Muscle layer of duodenum (tissue), 2 donors: ENCODE measurements at regions not wholly inside any gene's neighbourhood (a gene's known extent, or its start where the extent isn't known, plus 50 kb on each side); places are given as distances from the start of the nearest gene placed in this dataset.

Experiments
- H3K27ac ChIP-seq: one replicate; pipeline ENCODE4 v1.7.0; 2013; ENCODE audit warnings: mild to moderate bottlenecking, low read length
- H3K27me3 ChIP-seq: one replicate; pipeline ENCODE4 v1.7.0; 2013; ENCODE audit warnings: low read depth, mild to moderate bottlenecking, control low read depth, low read length
- H3K36me3 ChIP-seq, 2 donors: one replicate each; pipeline ENCODE4 v1.7.0; 2013; ENCODE audit warnings: low read length in 2 of 2, control low read depth in 1 of 2, mild to moderate bottlenecking in 1 of 2; ENCODE audit not compliant: insufficient read depth in 2 of 2, control insufficient read depth in 1 of 2
- H3K4me1 ChIP-seq, 2 donors: one replicate each; pipeline ENCODE4 v1.7.0; 2013; ENCODE audit warnings: low read length in 2 of 2, mild to moderate bottlenecking in 2 of 2, control low read depth in 1 of 2, moderate library complexity in 1 of 2; ENCODE audit not compliant: insufficient read depth in 2 of 2, control insufficient read depth in 1 of 2
- H3K4me3 ChIP-seq, 2 donors: one replicate each; pipeline ENCODE4 v1.7.0; 2013; ENCODE audit warnings: low read length in 2 of 2, low read depth in 1 of 2, mild to moderate bottlenecking in 1 of 2
- H3K9me3 ChIP-seq, 2 donors: one replicate each; pipeline ENCODE4 v1.7.0; 2013; ENCODE audit warnings: low read length in 2 of 2, control low read depth in 1 of 2, mild to moderate bottlenecking in 1 of 2; ENCODE audit not compliant: control insufficient read depth in 1 of 2
- donor health status: healthy.

GRCh38 chr16:5472552-5472951 lies 375.0 kb upstream of the EEF2KMT start:
- H3K36me3 ChIP-seq, result no peaks in the 10 kb centered on the region
- no peak overlapping the region for H3K4me3 ChIP-seq
- peaks cover 5 to 6% of the 10 kb centered on the region in 2 donors for H3K9me3 ChIP-seq
- H3K4me1 ChIP-seq, result no peaks in the 10 kb centered on the region
- H3K27me3 ChIP-seq, result no peaks in the 10 kb centered on the region
- no peak overlapping the region for H3K27ac ChIP-seq

GRCh38 chr16:5468488-5468887 lies 370.9 kb upstream of the EEF2KMT start:
- H3K4me1 ChIP-seq, result no peaks in the 10 kb centered on the region
- H3K4me3 ChIP-seq, result no peak overlapping the region
- H3K27me3 ChIP-seq, result no peaks in the 10 kb centered on the region
- no peak overlapping the region for H3K27ac ChIP-seq
- peaks cover 5 to 6% of the 10 kb centered on the region in 2 donors for H3K9me3 ChIP-seq
- no peaks in the 10 kb centered on the region for H3K36me3 ChIP-seq

GRCh38 chr16:5467552-5467951 lies 370.0 kb upstream of the EEF2KMT start:
- Histone ChIP-seq H3K36me3 (no peaks in the 10 kb centered on the region), H3K4me3 (no peak overlapping the region), H3K27me3 (no peaks in the 10 kb centered on the region), H3K27ac (no peak overlapping the region), H3K4me1 (no peaks in the 10 kb centered on the region), H3K9me3 (peaks cover 5 to 6% of the 10 kb centered on the region in 2 donors)

GRCh38 chr16:5466551-5466950 lies 369.0 kb upstream of the EEF2KMT start:
- H3K4me3 ChIP-seq, result no peak overlapping the region
- peaks cover 5 to 6% of the 10 kb centered on the region in 2 donors for H3K9me3 ChIP-seq
- H3K27ac ChIP-seq, result no peak overlapping the region
- no peaks in the 10 kb centered on the region for H3K36me3 ChIP-seq
- no peaks in the 10 kb centered on the region for H3K27me3 ChIP-seq
- H3K4me1 ChIP-seq, result no peaks in the 10 kb centered on the region

- no peaks in the 10 kb centered on the region for H3K4me1 ChIP-seq
- H3K4me3 ChIP-seq, result no peak overlapping the region
- H3K36me3 ChIP-seq, result no peaks in the 10 kb centered on the region
- no peak overlapping the region for H3K27ac ChIP-seq
- H3K9me3 ChIP-seq, result peaks cover 5 to 6% of the 10 kb centered on the region in 2 donors
- no peaks in the 10 kb centered on the region for H3K27me3 ChIP-seq
Observed at GRCh38 chr16:5465714-5466113, 368.1 kb upstream of the EEF2KMT start.

- H3K27me3 ChIP-seq, result no peaks in the 10 kb centered on the region
- no peaks in the 10 kb centered on the region for H3K36me3 ChIP-seq
- H3K9me3 ChIP-seq, result peaks cover 3 to 5% of the 10 kb centered on the region in 2 donors
- no peak overlapping the region for H3K4me3 ChIP-seq
- H3K4me1 ChIP-seq, result no peaks in the 10 kb centered on the region
- no peak overlapping the region for H3K27ac ChIP-seq
Observed at GRCh38 chr16:5463820-5464219, 366.2 kb upstream of the EEF2KMT start.

GRCh38 chr16:5461574-5461973 lies 364.0 kb upstream of the EEF2KMT start:
- H3K4me3 ChIP-seq, result no peak overlapping the region
- no peaks in the 10 kb centered on the region for H3K27me3 ChIP-seq
- H3K4me1 ChIP-seq, result no peaks in the 10 kb centered on the region
- H3K9me3 ChIP-seq, result no peaks in the 10 kb centered on the region
- no peak overlapping the region for H3K27ac ChIP-seq
- H3K36me3 ChIP-seq, result no peaks in the 10 kb centered on the region

- no peak overlapping the region for H3K4me3 ChIP-seq
- H3K27me3 ChIP-seq, result no peaks in the 10 kb centered on the region
- H3K27ac ChIP-seq, result no peak overlapping the region
- H3K4me1 ChIP-seq, result no peaks in the 10 kb centered on the region
- no peaks in the 10 kb centered on the region for H3K36me3 ChIP-seq
- H3K9me3 ChIP-seq, result no peaks in the 10 kb centered on the region
Observed at GRCh38 chr16:5461141-5461540, 363.5 kb upstream of the EEF2KMT start.

- Histone ChIP-seq H3K4me1 (no peaks in the 10 kb centered on the region), H3K4me3 (no peak overlapping the region), H3K27me3 (no peaks in the 10 kb centered on the region), H3K36me3 (no peaks in the 10 kb centered on the region), H3K27ac (no peak overlapping the region), H3K9me3 (no peaks in the 10 kb centered on the region)
Observed at GRCh38 chr16:5460701-5461100, 363.1 kb upstream of the EEF2KMT start.

- Histone ChIP-seq H3K27ac (no peak overlapping the region), H3K27me3 (no peaks in the 10 kb centered on the region), H3K4me1 (no peaks in the 10 kb centered on the region), H3K9me3 (no peaks in the 10 kb centered on the region), H3K4me3 (no peak overlapping the region), H3K36me3 (no peaks in the 10 kb centered on the region)
Observed at GRCh38 chr16:5459863-5460262, 362.3 kb upstream of the EEF2KMT start.

- H3K4me3 ChIP-seq, result no peak overlapping the region
- no peak overlapping the region for H3K27ac ChIP-seq
- no peaks in the 10 kb centered on the region for H3K4me1 ChIP-seq
- H3K36me3 ChIP-seq, result no peaks in the 10 kb centered on the region
- H3K27me3 ChIP-seq, result no peaks in the 10 kb centered on the region
- H3K9me3 ChIP-seq, result no peaks in the 10 kb centered on the region
Observed at GRCh38 chr16:5455110-5455509, 357.5 kb upstream of the EEF2KMT start.

- Histone ChIP-seq H3K4me3 (no peak overlapping the region), H3K9me3 (no peaks in the 10 kb centered on the region), H3K36me3 (no peaks in the 10 kb centered on the region), H3K27me3 (no peaks in the 10 kb centered on the region), H3K27ac (no peak overlapping the region), H3K4me1 (no peaks in the 10 kb centered on the region)
Observed at GRCh38 chr16:5454349-5454748, 356.8 kb upstream of the EEF2KMT start.
